ENCODE measurements at regions not wholly inside any gene's neighbourhood (a gene's known extent, or its start where the extent isn't known, plus 50 kb on each side); places are given as distances from the start of the nearest gene placed in this dataset.

DNA sequence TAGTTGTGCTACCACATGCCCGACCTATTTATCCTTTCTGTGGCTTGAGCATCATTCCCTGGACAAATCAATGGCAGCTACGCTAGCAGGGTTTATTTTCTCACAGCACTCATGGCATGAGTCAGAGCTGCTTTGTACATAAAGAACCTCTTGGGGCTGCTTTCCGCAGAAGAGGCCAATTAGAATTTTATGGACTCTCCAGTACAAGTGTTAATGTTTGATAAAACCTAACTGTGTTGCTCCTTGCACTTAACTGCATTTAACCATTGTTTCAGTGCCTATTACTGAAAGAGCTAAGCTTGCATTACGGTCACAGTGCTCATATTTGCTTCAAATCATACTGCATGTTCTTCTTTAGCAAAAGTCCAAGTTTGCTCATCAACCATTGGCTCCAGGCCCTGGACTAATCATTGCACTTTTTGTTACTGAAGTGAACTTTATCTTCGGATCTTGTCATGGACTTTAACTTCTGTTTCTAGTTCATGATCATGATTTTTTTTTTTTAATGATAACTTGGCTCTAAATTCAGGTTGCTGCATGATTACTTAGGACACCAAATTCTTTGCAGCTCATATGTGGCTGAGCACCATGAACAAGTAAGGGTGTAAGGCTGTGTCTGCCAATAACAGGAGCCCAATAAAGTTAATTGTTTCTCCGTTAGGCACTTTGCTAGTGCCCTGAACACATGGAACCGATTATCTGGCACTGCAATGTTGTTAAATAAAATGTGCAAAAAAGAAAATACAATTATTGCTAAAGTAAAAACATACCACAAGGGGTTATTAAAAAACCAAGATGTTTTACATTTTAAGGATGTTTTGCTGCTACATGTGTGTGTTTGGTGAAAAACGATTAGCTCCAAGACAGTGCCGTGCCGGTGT is 492.2 kb downstream of the KCNJ2 start (continued):
- TF ChIP-seq CHD7 (IDR thresholded peaks at IDR 0.05; ENCODE audit: insufficient replicate concordance, low read length) (no peak), CTCF (IDR thresholded peaks at IDR 0.05; ENCODE audit: control extremely low read depth in 1 of 3, insufficient read depth in 1 of 3, low read depth in 1 of 3, low read length in 3 of 3) (no peak), PHF8 (conservative IDR thresholded peaks at IDR 0.05; ENCODE audit: low read depth, low read length) (no peak), CTBP2 (IDR thresholded peaks at IDR 0.05; ENCODE audit: borderline replicate concordance, insufficient read depth, insufficient read length, low read length) (no peak)
- TF ChIP-seq, protein P1, sequence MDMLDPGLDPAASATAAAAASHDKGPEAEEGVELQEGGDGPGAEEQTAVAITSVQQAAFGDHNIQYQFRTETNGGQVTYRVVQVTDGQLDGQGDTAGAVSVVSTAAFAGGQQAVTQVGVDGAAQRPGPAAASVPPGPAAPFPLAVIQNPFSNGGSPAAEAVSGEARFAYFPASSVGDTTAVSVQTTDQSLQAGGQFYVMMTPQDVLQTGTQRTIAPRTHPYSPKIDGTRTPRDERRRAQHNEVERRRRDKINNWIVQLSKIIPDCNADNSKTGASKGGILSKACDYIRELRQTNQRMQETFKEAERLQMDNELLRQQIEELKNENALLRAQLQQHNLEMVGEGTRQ (IDR thresholded peaks at IDR 0.05; ENCODE audit: low read length) = no peak
